ENCODE measurements at regions not wholly inside any gene's neighbourhood (a gene's known extent, or its start where the extent isn't known, plus 50 kb on each side); places are given as distances from the start of the nearest gene placed in this dataset.
"Not testable (repeated sequence)": the region's sequence is repeated elsewhere in the genome, so short reads cannot be mapped to it uniquely, and the experiment has no call there.

DNA sequence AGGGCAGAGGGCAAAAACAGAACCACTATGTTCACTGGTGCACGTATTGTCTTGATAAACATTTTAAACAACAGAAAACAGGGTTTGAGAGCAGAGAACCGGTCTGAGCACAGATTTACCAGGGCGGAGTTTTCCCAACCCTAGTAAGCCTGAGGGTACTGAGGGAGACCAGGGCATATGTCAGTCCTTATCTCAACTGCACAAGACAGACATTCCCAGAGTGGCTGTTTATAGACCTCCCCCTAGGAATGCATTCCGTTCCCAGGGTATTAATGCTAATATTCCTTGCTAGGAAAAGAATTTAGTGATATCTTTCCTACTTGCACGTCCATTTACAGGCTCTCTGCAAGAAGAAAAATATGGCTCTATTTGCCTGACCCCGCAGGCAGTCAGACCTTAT lies 99.7 kb upstream of the ANKRD50 start:
- TF ChIP-seq, protein P1, sequence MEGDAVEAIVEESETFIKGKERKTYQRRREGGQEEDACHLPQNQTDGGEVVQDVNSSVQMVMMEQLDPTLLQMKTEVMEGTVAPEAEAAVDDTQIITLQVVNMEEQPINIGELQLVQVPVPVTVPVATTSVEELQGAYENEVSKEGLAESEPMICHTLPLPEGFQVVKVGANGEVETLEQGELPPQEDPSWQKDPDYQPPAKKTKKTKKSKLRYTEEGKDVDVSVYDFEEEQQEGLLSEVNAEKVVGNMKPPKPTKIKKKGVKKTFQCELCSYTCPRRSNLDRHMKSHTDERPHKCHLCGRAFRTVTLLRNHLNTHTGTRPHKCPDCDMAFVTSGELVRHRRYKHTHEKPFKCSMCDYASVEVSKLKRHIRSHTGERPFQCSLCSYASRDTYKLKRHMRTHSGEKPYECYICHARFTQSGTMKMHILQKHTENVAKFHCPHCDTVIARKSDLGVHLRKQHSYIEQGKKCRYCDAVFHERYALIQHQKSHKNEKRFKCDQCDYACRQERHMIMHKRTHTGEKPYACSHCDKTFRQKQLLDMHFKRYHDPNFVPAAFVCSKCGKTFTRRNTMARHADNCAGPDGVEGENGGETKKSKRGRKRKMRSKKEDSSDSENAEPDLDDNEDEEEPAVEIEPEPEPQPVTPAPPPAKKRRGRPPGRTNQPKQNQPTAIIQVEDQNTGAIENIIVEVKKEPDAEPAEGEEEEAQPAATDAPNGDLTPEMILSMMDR (IDR thresholded peaks at IDR 0.05): not testable (repeated sequence)
- not testable (repeated sequence) for TF ChIP-seq POLR2A (IDR thresholded peaks at IDR 0.05); EP300 (IDR thresholded peaks at IDR 0.05; ENCODE audit: low read depth)

Data from transverse colon (tissue), 3 donors.